Activated CD8-positive, alpha-beta memory T cell treated with anti-CD3 and anti-CD28 coated beads, Interleukin-2, amount 50 U/mL, for 4 hours (primary cell): ENCODE measurements at regions not wholly inside any gene's neighbourhood (a gene's known extent, or its start where the extent isn't known, plus 50 kb on each side); places are given as distances from the start of the nearest gene placed in this dataset.
"Not testable (repeated sequence)": the region's sequence is repeated elsewhere in the genome, so short reads cannot be mapped to it uniquely, and the experiment has no call there.

Source experiments
- DNase-seq: peaks from one replicate; pipeline ENCODE4 v3.0.0-alpha.2; 2020

DNA sequence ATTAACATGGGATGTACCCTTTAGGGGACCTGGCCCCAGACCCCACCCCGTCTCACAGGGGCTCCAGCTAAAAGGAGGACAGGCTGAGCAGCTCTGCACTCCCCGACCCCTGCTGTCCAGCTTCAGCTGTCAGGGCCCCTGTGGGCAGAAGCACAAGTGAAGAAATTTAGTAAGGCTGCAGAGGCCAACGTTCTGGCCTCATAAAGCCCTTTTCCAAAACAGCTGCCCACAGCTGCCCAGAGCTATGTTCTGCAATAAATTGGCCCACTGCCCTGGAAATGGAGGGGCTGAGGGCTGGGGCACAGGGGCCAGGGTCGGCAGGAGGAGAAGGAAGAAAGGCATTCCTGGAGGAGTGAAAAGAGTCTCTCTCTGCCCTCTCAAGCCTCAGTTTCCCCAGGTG, 357.1 kb downstream of the BCL11B start:
- DNase-seq, result no peak

DNA sequence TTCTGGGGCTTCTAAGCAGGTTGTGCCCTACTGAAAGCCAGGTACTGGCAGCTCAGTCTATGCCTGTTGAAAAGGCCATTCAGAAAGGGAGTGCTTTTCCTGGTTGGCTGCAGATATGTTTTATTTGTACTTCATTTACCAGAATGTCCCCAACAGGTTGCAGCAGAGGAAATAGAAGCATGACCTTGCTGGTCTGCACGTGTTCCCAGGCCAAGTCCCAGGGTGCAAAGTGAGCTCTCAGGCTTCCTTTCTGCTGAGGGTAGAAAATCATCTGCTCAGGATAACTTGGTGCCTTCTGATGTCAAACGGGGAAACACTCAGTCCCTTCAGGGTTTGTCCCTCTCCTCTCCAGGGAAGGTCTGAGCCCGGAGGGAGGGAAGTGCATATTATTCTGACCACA, 356.4 kb downstream of the BCL11B start:
- no peak for DNase-seq

DNA sequence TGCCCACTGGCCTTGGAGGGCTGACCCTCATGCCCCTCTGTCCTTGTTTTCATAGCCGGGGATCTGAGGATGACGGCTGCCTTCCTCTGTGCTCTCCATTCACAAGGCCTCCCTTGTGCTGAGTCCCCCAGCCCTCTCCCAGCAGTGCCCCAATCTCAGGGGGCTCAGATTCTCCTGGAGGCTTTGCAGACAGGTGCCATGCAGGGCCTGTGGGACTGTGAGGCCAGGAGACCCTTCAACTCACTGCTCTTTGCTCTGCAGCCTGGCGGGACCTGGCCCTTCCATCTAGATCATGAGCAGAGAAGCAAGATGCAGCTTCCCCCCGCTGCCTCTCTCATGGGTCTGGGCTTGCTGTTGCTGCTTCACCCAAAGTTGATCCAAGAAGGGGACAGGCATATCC, 356.0 kb downstream of the BCL11B start:
- DNase-seq, result no peak

DNA sequence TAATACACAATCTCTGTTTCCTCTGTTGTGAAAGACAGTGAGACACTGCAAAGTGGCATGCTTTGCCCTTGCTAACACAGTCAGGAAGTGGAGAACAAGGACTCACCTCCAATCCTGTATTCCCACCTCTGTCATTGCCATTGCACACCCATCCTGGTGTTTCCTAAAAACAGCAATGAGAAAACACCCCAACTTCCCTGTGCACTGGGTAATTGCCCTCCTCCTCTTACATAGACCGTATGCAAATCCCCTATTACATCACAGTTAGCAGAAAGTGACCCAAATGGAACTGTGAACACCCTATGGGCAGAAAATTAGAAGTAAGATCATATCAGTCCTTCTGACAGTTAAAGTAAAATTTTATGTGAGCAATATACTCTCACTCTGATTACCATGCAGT, 355.5 kb downstream of the BCL11B start:
- DNase-seq, result no peak

DNA sequence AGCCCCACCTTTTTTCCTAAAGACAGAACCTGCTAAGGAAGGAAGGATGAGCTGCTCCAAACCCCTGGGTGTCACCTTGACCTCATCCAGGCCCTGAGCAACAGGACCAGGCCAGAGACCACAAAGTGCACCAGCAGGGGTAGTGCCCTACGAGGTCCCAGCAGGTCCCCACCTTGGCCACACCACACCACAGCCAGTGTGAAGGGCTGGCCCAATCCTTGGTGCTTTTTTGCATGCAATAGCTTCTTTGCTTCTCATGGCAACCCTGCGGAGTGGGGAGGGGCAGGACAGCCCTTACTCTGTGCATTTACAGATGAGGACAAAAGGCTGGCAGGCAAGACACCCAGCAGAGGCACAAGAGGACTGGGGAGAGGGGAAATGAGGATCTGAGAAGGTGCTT, 352.6 kb downstream of the BCL11B start:
- DNase-seq, result no peak

DNA sequence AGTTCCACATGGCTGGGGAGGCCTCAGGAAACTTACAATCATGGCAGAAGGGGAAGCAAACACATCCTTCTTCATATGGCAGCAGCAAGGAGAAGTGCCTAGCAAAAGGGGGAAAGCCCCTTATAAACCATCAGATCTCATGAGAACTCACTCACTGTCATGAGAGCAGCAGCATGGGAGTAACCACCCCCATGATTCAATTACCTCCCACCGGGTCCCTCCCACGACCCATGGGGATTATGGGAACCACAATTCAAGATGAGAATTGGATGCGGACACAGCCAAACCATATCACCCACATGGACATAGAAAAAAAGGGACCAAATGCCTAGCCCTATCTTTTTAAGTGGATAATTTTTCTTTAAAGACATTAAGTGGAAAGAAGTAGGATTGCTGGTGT, 350.7 kb downstream of the BCL11B start:
- DNase-seq, result not testable (repeated sequence)

DNA sequence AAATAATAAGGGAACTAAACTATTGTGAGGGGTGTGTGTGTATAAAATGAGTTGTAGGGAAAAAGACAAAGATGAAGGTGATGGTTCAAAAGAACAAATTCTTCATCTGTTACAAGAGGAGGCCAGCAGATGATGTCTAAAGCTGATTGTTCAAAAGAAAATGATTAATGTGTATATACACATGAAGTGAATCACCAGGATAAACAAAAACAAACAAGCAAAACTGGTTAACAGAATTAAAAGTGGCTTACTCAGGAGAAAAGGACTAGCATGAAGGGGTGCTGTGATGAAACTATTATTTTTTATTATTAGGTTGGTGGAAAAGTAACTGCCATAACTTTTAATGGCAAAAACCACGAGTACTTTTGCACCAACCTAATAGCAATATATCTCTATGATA, 348.4 kb downstream of the BCL11B start:
- DNase-seq, result no peak

DNA sequence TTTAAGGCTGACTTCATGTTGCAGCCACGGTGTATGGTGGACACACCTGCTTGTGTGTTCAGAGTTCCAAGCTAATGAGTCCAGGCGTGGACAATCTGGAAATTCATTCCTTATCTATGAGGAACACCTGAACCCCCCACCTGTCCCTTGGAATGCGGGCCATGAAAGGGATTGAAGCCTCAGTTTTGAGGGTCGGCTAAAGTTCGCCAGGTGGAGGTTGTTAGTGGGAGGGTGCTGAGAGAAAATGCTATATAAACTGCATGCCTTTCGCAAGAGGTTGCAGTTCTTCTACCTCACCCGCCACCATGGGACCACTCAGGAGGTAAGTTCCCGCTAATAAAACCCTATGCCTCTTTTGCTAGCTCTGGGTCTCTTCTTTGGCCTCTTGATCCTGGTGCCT, 348.0 kb downstream of the BCL11B start:
- no peak for DNase-seq

DNA sequence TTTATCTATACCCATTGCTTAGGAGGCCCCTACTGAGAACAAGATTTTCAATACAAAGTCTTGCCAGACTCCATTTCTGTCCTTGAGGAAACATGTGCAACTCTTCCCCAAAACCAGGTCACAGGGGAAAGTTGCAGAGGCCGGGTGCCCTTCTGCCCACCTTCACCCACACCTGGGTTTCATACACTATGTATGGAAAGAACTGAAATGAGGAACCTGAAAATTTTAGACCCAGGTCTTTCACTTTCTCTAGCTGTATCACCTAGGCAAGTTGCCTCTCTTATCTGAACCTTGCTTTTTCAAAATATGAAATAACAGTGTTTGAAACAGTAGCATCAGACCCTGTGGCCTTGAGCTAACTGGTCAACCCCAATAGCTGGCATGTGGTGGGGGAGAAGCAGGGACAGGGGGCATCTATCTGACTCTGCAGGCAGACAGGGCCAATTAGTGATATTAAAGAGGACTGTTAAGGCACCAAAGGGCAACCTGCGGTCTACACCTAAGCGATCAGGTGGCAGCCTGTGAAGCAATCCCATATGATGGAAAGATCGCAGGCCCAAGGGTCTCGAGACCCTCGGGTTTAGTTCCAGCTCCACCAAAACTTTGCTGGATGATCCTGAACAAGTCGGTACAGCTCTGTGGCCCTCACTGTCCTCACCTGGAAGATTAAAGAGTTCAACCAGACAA, 346.5 kb downstream of the BCL11B start:
- DNase-seq, result no peak

DNA sequence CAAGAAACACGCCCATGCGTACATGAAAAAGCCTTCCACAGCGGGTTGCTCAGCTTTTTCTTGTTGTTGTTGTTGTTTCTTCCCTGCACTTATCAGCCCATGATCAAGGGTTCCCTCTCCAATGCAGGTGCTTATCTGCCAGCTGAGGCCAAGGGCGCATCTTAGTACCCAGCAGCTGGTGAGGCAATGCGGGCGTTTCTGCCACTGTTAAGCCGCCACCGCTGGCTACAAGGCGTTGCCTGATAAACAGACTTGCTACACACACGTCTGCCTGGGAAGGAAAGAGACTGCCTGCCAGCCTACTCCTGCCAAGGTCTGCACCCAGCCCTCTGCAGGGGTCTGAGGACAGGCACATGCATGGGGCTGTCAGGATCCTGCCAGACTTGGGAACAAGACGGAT, 345.9 kb downstream of the BCL11B start:
- DNase-seq, result no peak

DNA sequence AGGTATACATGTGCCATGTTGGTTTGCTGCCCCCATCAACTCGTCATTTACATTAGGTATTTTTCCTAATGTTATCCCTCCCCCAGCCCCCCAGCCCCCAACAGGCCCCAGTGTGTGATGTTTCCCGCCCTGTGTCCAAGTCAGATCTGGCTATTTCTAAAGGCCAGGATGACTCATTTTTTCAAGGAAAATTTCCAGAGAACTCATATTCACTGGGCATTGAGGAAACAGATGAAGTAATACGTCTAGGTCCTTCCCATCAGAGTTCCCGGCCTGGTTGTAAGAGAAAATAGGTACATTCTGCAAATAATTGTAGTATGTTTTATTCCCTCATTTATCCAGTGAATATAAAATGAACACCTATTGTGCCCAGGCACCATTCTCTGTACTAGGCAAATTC, 345.2 kb downstream of the BCL11B start:
- no peak for DNase-seq

DNA sequence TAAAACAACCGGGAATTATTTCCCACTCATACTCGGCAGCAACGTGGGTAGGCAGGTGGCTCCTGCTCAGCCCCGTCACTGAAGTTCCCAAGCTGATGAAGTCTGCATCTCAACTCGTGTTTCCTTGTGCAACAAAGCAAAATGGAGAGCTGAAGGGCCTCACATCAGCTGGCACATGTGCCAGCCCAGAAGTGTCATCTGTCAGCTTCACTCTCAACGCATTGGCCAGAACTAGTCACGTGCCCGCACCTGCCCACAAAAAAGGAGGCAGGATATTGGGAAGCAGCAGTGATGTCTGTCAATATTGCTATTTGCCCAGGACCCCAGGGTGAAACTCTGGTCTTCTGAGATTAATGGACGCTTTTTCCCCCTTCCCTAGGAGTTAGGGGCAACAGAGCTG, 344.0 kb downstream of the BCL11B start:
- DNase-seq, result no peak

DNA sequence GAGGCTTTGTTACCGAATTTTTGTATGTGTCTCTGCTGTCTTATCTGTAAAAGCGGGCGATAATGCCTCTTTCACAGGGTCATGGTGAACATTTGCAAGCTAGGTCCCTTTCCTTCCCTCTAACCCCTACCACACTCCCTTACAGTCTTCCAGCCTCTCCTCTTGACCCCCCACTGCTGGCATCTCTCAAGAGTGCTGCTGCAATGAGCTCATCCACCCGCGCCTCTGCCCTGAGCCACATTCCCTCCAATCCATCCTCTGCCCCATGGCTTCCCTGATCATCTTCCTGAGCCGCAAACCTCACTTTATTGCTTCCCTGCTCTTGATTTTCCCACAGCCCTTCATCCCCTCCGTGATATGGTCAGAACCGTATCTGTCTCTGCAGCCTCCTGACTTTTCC, 343.6 kb downstream of the BCL11B start:
- no peak for DNase-seq

DNA sequence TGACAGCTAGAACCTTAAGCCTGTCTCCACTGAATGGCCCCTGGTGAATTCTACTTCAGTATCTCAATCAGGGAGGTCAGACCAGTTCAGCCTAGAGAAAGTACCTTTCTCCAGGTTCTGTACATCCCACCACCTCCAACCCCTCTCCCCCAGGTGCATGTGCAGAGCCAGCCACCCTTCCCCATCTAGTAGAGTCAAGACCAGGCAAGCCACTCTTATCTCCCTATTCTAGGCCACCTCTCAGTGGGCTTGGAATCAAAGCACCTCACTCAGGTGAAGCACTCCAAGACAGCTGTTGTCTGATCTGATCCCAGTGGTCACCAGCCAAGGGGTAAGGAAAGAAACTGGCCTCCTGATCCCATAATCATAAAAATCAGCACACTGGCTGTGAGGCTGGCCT, 340.9 kb downstream of the BCL11B start:
- no peak for DNase-seq

DNA sequence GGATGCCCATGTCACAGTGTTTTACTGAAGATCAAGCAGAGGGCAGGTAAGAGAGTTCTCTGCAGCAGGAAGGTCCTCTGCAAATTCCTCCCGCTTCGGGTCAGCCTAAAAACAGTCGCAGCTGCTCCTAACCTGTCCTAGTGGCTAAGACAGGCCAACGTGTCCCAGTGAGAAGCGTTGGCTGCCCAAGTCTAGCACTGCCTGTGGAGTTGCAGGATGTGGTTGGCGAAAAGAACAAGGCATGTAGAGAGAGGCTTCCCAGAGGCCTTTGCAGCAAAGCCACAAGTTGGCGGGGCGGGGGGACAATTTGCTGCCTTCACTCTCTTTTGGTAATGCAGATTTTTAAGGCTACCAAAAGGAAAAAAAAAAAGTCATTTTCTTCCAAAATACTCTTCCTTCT, 340.1 kb downstream of the BCL11B start:
- DNase-seq, result peak; percentile 59

DNA sequence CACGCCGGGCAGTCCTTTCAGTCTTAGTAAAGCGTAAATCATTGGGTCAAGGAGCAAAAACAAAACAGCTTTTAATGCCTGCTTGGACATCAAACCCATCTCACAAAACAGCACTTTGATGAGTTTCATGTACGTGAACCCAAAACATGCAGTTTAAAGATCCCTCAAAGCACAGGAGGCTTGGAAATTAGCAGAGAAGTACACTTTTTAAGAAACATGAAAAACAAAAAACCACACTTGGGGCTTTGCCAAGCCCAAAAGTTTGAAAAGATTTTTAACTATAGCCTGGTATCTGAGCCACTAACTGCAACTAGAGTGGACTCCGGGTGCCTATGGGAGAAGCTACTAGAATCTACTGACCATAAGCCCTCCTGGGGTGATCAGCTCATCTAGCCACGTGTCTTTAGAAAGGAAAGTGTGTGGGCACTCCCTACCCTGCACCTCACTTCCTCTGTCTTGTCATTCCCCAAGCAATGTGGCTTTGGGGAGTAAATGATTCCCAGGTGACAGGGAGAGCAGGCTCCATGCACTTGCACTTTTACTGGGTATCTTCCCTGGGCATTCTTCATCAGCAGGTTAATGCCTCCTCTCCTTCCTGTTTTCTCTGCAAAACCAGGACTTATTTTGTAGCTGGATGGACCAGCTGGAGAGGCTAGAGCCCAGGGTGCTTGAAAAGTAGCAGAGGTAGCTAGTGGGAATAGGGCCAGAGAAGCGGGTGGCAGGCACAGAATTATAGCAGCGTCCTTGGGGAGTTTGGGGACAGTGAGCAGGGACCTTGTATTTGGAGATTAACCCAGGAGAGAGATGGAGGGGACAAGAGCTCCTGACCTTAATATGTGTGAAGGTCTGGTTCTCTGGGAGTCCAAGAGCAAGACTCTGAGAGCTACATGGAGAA, 339.3 kb downstream of the BCL11B start:
- no peak for DNase-seq

DNA sequence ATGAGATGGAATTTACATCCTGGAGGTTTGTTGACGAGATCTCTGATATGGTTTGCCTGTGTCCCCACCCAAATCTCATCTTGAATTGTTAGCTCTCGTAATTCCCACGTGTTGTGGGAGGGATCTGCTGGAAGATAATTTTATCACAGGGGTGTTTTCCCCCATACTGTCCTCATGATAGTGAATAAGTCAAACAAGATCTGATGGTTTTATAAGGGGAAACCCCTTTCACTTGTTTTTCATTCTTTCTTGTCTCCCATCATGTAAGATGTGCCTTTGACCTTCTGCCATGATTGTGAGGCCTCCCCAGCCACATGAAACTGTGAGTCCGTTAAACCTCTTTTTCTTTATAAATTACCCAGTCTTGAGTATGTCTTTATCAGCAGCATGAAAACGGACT, 337.4 kb downstream of the BCL11B start:
- not testable (repeated sequence) for DNase-seq

DNA sequence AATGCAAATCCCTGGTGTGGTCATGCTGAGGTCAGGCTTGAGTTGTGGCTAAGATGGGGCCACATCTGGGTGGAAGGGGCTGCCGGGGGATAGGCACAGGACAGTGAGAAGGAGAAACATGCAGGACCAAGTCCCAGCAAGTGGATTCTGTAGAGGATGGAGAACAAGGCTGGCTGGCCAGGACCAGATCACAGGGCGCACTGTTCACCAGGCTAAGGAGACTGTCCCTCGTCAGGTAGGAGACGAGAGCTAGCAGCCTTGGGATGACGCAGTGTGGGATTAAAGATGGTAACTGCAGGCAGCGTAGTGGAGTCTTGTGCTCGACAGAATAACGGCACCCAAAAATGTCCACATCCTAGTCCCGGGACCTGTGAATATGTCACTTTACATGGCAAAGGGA, 336.1 kb downstream of the BCL11B start:
- no peak for DNase-seq

DNA sequence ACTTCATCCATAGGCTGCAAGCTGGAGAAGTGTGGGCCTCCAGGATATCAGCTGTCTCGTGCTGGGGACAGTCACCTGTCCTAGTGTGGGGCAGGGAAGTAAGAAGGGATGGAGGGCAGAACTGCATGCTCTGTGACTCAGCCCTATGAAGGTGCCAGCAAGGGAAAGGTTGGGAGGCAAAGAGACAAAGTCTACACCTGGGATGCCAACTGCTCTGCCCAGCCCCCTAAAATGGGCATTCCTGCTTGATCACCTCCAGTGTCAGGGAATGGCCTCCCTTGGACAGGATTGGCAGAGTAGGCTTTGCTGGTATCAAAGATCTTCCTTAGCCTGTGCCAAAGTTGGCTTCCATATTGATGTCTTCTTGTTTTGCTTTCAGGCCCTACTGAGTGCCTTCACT, 335.0 kb downstream of the BCL11B start:
- no peak for DNase-seq

DNA sequence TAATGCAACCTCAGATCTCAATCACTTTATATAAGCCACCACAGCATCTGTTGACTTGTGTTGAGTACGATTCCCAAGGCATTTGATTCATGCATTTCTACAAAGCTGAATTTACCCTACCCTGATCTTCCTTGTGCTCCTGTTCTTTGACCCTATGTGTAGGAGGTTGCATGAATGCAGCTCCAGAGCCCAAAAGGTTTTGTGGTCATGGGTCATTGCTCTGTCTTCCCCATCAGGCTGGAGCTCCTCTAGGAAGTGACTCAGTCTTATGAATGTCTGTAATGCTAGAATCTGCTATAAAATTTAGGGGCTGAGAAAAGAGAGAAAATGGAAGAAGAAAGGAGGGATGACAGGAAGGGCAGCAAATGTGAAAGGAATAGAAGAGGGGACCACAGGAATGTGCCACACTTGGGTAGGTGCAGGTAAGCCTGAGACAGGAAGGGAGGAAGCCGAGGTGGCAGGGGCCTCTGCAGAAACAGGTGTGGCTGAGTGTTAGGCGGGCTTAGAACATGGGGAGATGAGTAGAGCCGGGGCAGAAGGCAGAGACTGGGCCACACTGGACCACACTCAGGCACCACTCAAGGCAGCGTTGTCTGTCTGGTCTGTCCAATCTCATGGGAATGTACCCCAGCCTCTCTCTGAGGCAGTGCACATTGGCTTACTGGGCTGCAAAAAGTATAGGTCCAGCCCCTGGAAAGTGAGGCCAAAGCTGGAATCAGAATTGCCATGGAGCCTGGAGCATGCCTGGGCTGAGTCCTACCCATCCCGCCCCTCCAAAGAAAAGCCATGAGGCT, 334.1 kb downstream of the BCL11B start:
- no peak for DNase-seq

DNA sequence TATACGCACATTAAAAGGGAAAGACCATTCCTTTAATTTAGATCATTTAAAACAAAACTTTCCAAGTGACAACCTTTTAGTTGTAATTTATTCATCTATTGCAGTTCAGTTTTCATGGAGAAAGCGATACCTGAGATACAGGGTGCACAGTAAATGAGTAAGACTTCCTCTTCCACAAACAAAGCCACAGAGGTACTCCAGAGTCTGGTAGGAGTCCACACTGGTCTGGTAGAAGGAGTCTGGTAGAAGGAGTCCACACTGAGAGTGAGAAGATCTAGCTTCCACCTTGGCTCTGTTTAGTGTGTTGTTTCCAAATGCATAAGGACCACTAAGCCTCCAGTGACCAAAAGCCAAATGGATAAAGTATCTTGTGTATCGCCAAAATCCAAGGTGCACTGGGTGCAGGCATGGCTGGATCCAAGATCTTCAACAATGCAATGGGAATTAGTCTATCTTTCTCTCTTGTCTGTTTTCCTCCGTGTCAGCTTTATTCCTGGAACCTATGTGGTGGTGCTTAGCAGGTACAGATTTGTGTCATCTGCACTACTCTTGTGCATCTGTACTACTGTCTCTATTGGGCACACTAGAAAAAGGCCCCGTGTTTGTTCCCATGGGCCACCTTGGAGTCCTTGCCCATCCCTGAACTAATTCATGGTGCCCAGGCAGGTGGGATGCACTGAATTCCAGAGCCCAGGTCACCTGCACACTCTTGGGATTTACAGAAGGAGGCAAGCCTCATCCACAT, 331.1 kb downstream of the BCL11B start:
- no peak for DNase-seq

DNA sequence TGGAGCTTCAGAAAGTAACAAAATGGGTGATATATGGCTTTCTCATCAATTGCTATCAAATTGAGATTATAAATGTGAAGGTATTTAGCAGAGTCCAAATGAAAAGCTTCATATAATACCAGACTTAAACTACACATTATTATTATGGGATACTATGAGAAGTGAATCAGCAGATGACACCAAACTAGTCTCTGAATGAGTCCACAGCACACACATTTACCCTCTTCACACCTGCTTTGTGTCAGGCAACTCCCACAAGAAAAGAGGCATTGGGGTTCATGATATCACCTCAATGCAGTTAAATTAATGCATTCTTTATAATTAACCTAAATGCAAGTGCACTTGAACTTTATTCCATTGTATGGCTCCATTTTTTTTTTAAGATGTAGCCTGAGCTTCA, 330.5 kb downstream of the BCL11B start:
- no peak for DNase-seq

DNA sequence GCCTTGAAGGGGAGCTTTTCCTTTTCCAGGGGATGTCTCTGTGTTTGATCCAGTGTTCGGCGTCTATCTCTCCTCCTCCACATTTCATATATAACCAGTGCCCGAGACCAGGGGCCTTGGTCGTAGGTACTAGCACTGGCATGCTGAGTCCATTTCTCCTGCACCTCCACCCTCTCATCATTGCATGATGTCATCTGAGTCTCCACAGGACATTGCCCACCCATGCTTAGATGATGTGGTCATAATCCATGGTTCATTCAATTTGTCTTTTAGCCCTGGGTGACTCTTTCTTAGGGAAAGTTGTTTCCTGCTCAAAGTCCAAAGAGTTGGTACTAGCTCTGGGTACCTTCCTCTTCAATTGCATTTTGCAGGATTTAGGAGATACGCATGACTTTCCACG, 328.1 kb downstream of the BCL11B start:
- DNase-seq, result no peak
